Mesenchymal stem cell (in vitro differentiated cells and primary cell): ENCODE measurements at regions not wholly inside any gene's neighbourhood (a gene's known extent, or its start where the extent isn't known, plus 50 kb on each side); places are given as distances from the start of the nearest gene placed in this dataset.

Experiments
- DNase-seq: peaks from one replicate; pipeline ENCODE4 v3.0.0-alpha.2; 2013
- H2AFZ ChIP-seq: one replicate; pipeline ENCODE4 v1.6.1; 2013; ENCODE audit warnings: low read depth, mild to moderate bottlenecking, control low read depth, inconsistent platforms, low read length, moderate library complexity
- H2AK5ac ChIP-seq: 2 replicates; pipeline ENCODE4 v1.6.1; 2013; ENCODE audit warnings: low read length, moderate library complexity, mild to moderate bottlenecking, inconsistent platforms; ENCODE audit not compliant: severe bottlenecking
- H2BK120ac ChIP-seq: one replicate; pipeline ENCODE4 v1.6.1; 2013; ENCODE audit warnings: low read depth, mild to moderate bottlenecking, inconsistent platforms, low read length, moderate library complexity
- H2BK12ac ChIP-seq, 2 experiments: one replicate each; pipeline ENCODE4 v1.6.1; 2013; ENCODE audit warnings: inconsistent platforms in 2 of 2, low read length in 2 of 2, mild to moderate bottlenecking in 2 of 2, moderate library complexity in 2 of 2, control low read depth in 1 of 2
- H2BK15ac ChIP-seq: one replicate; pipeline ENCODE4 v1.6.1; 2013; ENCODE audit warnings: mild to moderate bottlenecking, low read depth, inconsistent platforms; ENCODE audit not compliant: poor library complexity, severe bottlenecking
- H2BK5ac ChIP-seq: 2 replicates; pipeline ENCODE4 v1.6.1; 2013; ENCODE audit warnings: low read depth, mild to moderate bottlenecking, low read length, control low read depth, inconsistent platforms; ENCODE audit not compliant: poor library complexity, severe bottlenecking
- H3K14ac ChIP-seq, 2 experiments: one replicate each; pipeline ENCODE4 v1.6.1; 2013; ENCODE audit warnings: inconsistent platforms in 2 of 2, low read length in 2 of 2, control low read depth in 1 of 2, mild to moderate bottlenecking in 1 of 2, moderate library complexity in 1 of 2
- H3K18ac ChIP-seq, 2 experiments: one replicate each; pipeline ENCODE4 v1.6.1; 2013; ENCODE audit warnings: inconsistent platforms in 2 of 2, low read length in 2 of 2, control low read depth in 1 of 2, low read depth in 1 of 2, mild to moderate bottlenecking in 1 of 2
- H3K23ac ChIP-seq, 2 experiments: one replicate each; pipeline ENCODE4 v1.6.1; 2013; ENCODE audit warnings: inconsistent platforms in 2 of 2, low read length in 2 of 2, mild to moderate bottlenecking in 2 of 2, moderate library complexity in 2 of 2, control low read depth in 1 of 2
- H3K27ac ChIP-seq: 2 replicates; pipeline ENCODE4 v1.5.1; 2013; ENCODE audit warnings: mild to moderate bottlenecking, moderate library complexity, low read length, control low read depth, inconsistent platforms; ENCODE audit not compliant: poor library complexity, severe bottlenecking
- H3K27me3 ChIP-seq, 2 experiments: 2 replicates each; pipeline versions ENCODE4 v1.6.1 to v1.7.0; 2013; ENCODE audit warnings: low read length in 2 of 2, mild to moderate bottlenecking in 2 of 2, moderate library complexity in 2 of 2, control low read depth in 1 of 2, inconsistent platforms in 1 of 2; ENCODE audit not compliant: control insufficient read depth in 1 of 2, insufficient read depth in 1 of 2
- H3K36me3 ChIP-seq, 2 experiments: 2 replicates each; pipeline versions ENCODE4 v1.6.1 to v1.7.0; 2013; ENCODE audit warnings: low read length in 2 of 2, control low read depth in 1 of 2, inconsistent platforms in 1 of 2, low read depth in 1 of 2, mild to moderate bottlenecking in 1 of 2; ENCODE audit not compliant: insufficient read depth in 2 of 2, control insufficient read depth in 1 of 2
- H3K4ac ChIP-seq, 2 experiments: one replicate each; pipeline ENCODE4 v1.6.1; 2013; ENCODE audit warnings: inconsistent platforms in 2 of 2, low read length in 2 of 2, mild to moderate bottlenecking in 2 of 2, moderate library complexity in 2 of 2, control low read depth in 1 of 2, low read depth in 1 of 2
- H3K4me1 ChIP-seq: 2 replicates; pipeline ENCODE4 v1.6.1; 2013; ENCODE audit warnings: low read depth, low read length, control low read depth; ENCODE audit not compliant: control insufficient read depth, insufficient read depth
- H3K4me2 ChIP-seq: 2 replicates; pipeline ENCODE4 v1.6.1; 2013; ENCODE audit warnings: low read length, mild to moderate bottlenecking, inconsistent platforms; ENCODE audit not compliant: poor library complexity, severe bottlenecking
- H3K4me3 ChIP-seq, 2 experiments: 2 replicates each; pipeline versions ENCODE4 v1.5.1 to v1.7.0; 2013; ENCODE audit warnings: low read length in 2 of 2, mild to moderate bottlenecking in 2 of 2, control low read depth in 1 of 2, low read depth in 1 of 2; ENCODE audit not compliant: insufficient read depth in 1 of 2
- H3K79me1 ChIP-seq: replicated peaks from 2 replicates; pipeline ENCODE4 v1.6.1; 2013; ENCODE audit warnings: mild to moderate bottlenecking, control low read depth, low read length, inconsistent platforms; ENCODE audit not compliant: poor library complexity, severe bottlenecking
- H3K9ac ChIP-seq: 2 replicates; pipeline ENCODE4 v1.7.0; 2013; ENCODE audit warnings: mild to moderate bottlenecking, low read length, moderate library complexity
- H3K9me3 ChIP-seq: 2 replicates; pipeline ENCODE4 v1.7.0; 2013; ENCODE audit warnings: mild to moderate bottlenecking, low read length; ENCODE audit not compliant: control insufficient read depth
- H4K8ac ChIP-seq: one replicate; pipeline ENCODE4 v1.6.1; 2013; ENCODE audit warnings: inconsistent platforms, mild to moderate bottlenecking, low read length, moderate library complexity
- H4K91ac ChIP-seq: one replicate; pipeline ENCODE4 v1.6.1; 2013; ENCODE audit warnings: mild to moderate bottlenecking, low read length, inconsistent platforms
- WGBS: methylation state at CpG from one replicate; pipeline ENCODE4 v1.1.7; 2013; ENCODE audit warnings: mixed read lengths; 5-methylcytosine and 5-hydroxymethylcytosine counted together

DNA sequence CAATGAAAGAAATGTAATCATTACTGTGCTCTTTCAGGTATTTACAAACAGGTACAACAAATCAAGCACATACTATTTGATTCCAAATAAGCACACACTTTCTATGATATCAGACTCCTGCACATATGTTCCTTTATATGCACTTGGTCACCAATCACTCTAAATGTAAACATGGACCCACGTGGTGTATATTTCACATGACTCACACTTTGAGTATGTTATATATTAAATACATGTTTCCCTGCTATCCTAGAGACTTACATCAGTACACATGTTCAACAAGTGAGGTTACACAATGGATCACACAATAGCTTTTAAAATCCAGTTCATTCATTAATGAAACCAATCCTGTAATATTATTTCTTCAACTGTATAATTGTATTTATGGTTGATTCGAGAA is 683.5 kb downstream of the NR2F2 start:
- Histone ChIP-seq H2AK5ac (no peak overlapping the region), H3K4ac (no peak overlapping the region), H2BK12ac (no peak overlapping the region), H4K91ac (no peak overlapping the region), H3K23ac (no peak overlapping the region), H2BK120ac (no peak overlapping the region), H3K79me1 (no peaks in the 10 kb centered on the region), H3K36me3 (no peaks in the 10 kb centered on the region), H3K4me2 (no peak overlapping the region), H3K18ac (no peak overlapping the region), H2BK5ac (no peak overlapping the region), H2AFZ (no peak overlapping the region), H3K4me1 (no peaks in the 10 kb centered on the region), H2BK15ac (no peak overlapping the region), H3K9me3 (peaks cover 30% of the 10 kb centered on the region), H3K27ac (no peak overlapping the region), H3K9ac (no peak overlapping the region), H3K27me3 (no peaks in the 10 kb centered on the region), H3K4me3 (no peak overlapping the region), H4K8ac (no peak overlapping the region), H3K14ac (no peak overlapping the region)
- 91% methylated on average over 1 of the region's 2 CpGs for WGBS
- no peak for DNase-seq

GRCh38 chr15:97023488-97023844 is 693.0 kb downstream of the NR2F2 start:
- 29% methylated on average over 1 of the region's 1 CpG for WGBS
- Histone ChIP-seq H2BK12ac (no peak overlapping the region), H3K27ac (no peak overlapping the region)

GRCh38 chr15:97026781-97027180 is 696.3 kb downstream of the NR2F2 start:
- no peak for DNase-seq
- Histone ChIP-seq H3K27me3 (no peaks in the 10 kb centered on the region), H3K4me2 (no peak overlapping the region), H3K79me1 (no peaks in the 10 kb centered on the region), H3K23ac (no peak overlapping the region), H4K8ac (no peak overlapping the region), H3K14ac (no peak overlapping the region), H4K91ac (no peak overlapping the region), H3K9me3 (peaks cover 62% of the 10 kb centered on the region), H2BK5ac (no peak overlapping the region), H2AFZ (no peak overlapping the region), H3K4me1 (no peaks in the 10 kb centered on the region), H2BK15ac (no peak overlapping the region), H3K27ac (no peak overlapping the region), H3K9ac (no peak overlapping the region), H2AK5ac (no peak overlapping the region), H3K18ac (no peak overlapping the region), H3K36me3 (no peaks in the 10 kb centered on the region), H2BK120ac (no peak overlapping the region), H3K4me3 (no peak overlapping the region), H2BK12ac (peak overlapping the region in 1 of 2 experiments; percentile 24), H3K4ac (no peak overlapping the region)
- 32% methylated on average over 2 of the region's 2 CpGs for WGBS

More at GRCh38 chr15:97023488-97023844, 693.0 kb downstream of the NR2F2 start:
- Histone ChIP-seq H2BK5ac (no peak overlapping the region), H3K4ac (no peak overlapping the region), H3K4me3 (no peak overlapping the region), H3K4me1 (no peaks in the 10 kb centered on the region), H3K36me3 (no peaks in the 10 kb centered on the region), H3K14ac (no peak overlapping the region), H3K9me3 (peaks cover 53% of the 10 kb centered on the region), H2BK15ac (no peak overlapping the region), H2AFZ (no peak overlapping the region), H4K91ac (no peak overlapping the region), H3K9ac (no peak overlapping the region), H3K4me2 (no peak overlapping the region), H3K18ac (no peak overlapping the region), H2BK120ac (no peak overlapping the region), H3K23ac (no peak overlapping the region), H3K79me1 (no peaks in the 10 kb centered on the region), H2AK5ac (no peak overlapping the region), H4K8ac (no peak overlapping the region), H3K27me3 (no peaks in the 10 kb centered on the region)
- DNase-seq: peak; percentile 30

DNA sequence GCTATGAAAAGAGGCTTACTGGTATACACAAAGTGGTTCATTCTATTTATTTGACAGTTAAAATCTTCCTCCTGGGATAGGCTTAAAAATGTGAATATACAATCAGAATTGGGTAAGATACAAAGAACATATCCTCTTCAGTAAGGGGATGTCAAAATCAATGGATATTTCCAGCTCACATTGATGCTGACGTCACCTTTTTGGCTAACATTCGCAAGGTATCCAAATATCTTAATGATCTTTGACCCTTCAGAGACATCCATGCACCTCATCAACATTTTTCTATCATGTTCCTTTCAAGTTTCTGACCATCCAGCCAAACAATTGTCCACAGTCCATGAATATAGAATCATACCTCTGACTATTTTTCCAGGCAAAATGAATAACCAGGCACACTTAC is 697.3 kb downstream of the NR2F2 start:
- no peak overlapping the region for H3K4ac ChIP-seq
- H2AK5ac ChIP-seq: no peak overlapping the region
- no peak overlapping the region for H3K4me3 ChIP-seq
- H3K4me2 ChIP-seq: no peak overlapping the region
- no peak overlapping the region for H4K91ac ChIP-seq
- H2BK12ac ChIP-seq: no peak overlapping the region
- no peaks in the 10 kb centered on the region for H3K36me3 ChIP-seq
- H3K18ac ChIP-seq: no peak overlapping the region
- no peak overlapping the region for H2BK120ac ChIP-seq
- no peak overlapping the region for H3K9ac ChIP-seq
- 97% methylated on average over 2 of the region's 2 CpGs for WGBS
- H3K4me1 ChIP-seq: no peaks in the 10 kb centered on the region
- peaks cover 62% of the 10 kb centered on the region for H3K9me3 ChIP-seq
- H4K8ac ChIP-seq: no peak overlapping the region
- no peak overlapping the region for H3K14ac ChIP-seq
- H3K23ac ChIP-seq: no peak overlapping the region
- H2BK5ac ChIP-seq: no peak overlapping the region
- H2BK15ac ChIP-seq: no peak overlapping the region
- H3K27me3 ChIP-seq: no peaks in the 10 kb centered on the region
- no peak overlapping the region for H3K27ac ChIP-seq
- no peak overlapping the region for H2AFZ ChIP-seq
- no peak for DNase-seq
- H3K79me1 ChIP-seq: no peaks in the 10 kb centered on the region
